ENCODE measurements at regions not wholly inside any gene's neighbourhood (a gene's known extent, or its start where the extent isn't known, plus 50 kb on each side); places are given as distances from the start of the nearest gene placed in this dataset.

- intact Hi-C loops (cut with micrococcal nuclease; ENCODE audit: unreplicated experiment) (no loop called here), in situ Hi-C loops (cut with HindIII; ENCODE audit: low pct_unique_long_range_greater_than_20kb, low sequenced_read_pairs) (no loop called here)
- no peak for DNase-seq (ENCODE audit: low read depth, low spot score)
- no TSS peak for BruUV-seq (replicated peaks)
- Histone ChIP-seq H3K27ac (ENCODE audit: low read length) (no peak overlapping the region), H3K36me3 (ENCODE audit: control insufficient read depth, insufficient read depth, low read length) (no peaks in the 10 kb centered on the region), H3K4me1 (ENCODE audit: control insufficient read depth, insufficient read depth, low read length) (no peaks in the 10 kb centered on the region), H3K9me3 (ENCODE audit: control insufficient read depth, insufficient read depth, low read depth, low read length) (no peaks in the 10 kb centered on the region), H3K27me3 (ENCODE audit: control insufficient read depth, insufficient read depth, low read length) (no peaks in the 10 kb centered on the region), H3K4me3 (ENCODE audit: low read depth in 2 of 2, low read length in 2 of 2) (no peak overlapping the region)
- ChIA-PET POLR2A (no interaction called here), CTCF (no interaction called here)
- no peak for TF ChIP-seq TCF7L2 (IDR thresholded peaks at IDR 0.05; ENCODE audit: low read depth, low read length)
- no peak for TF ChIP-seq SIN3A (IDR thresholded peaks at IDR 0.05; ENCODE audit: borderline replicate concordance, insufficient read depth, low read depth, low read length)
- no peak for TF ChIP-seq REST (IDR thresholded peaks at IDR 0.05; ENCODE audit: insufficient read depth in 1 of 2, low read depth in 2 of 2, low read length in 1 of 2)
- no peak for TF ChIP-seq CTCF (IDR thresholded peaks at IDR 0.05)
- TF ChIP-seq POLR2AphosphoS5 (IDR thresholded peaks at IDR 0.05; ENCODE audit: low read depth, low read length): no peak
- ATAC-seq: no peak
Measured at GRCh38 chr5:123264394-123264793, 158.8 kb downstream of the CEP120 start.

GRCh38 chr5:123263859-123264258, 159.3 kb downstream of the CEP120 start:
- intact Hi-C loops (cut with micrococcal nuclease; ENCODE audit: unreplicated experiment) (no loop called here), in situ Hi-C loops (cut with HindIII; ENCODE audit: low pct_unique_long_range_greater_than_20kb, low sequenced_read_pairs) (no loop called here)
- CTCF ChIA-PET: no interaction called here
- no peak for DNase-seq (ENCODE audit: low read depth, low spot score)
- no peak for ATAC-seq
- Histone ChIP-seq H3K4me1 (ENCODE audit: control insufficient read depth, insufficient read depth, low read length) (no peaks in the 10 kb centered on the region), H3K9me3 (ENCODE audit: control insufficient read depth, insufficient read depth, low read depth, low read length) (no peaks in the 10 kb centered on the region), H3K27ac (ENCODE audit: low read length) (no peak overlapping the region), H3K36me3 (ENCODE audit: control insufficient read depth, insufficient read depth, low read length) (no peaks in the 10 kb centered on the region), H3K27me3 (ENCODE audit: control insufficient read depth, insufficient read depth, low read length) (no peaks in the 10 kb centered on the region), H3K4me3 (ENCODE audit: low read depth in 2 of 2, low read length in 2 of 2) (no peak overlapping the region)
- POLR2A ChIA-PET: no interaction called here
- no TSS peak for BruUV-seq (replicated peaks)
- TF ChIP-seq CTCF (IDR thresholded peaks at IDR 0.05) (no peak), TCF7L2 (IDR thresholded peaks at IDR 0.05; ENCODE audit: low read depth, low read length) (no peak), POLR2AphosphoS5 (IDR thresholded peaks at IDR 0.05; ENCODE audit: low read depth, low read length) (no peak), REST (IDR thresholded peaks at IDR 0.05; ENCODE audit: insufficient read depth in 1 of 2, low read depth in 2 of 2, low read length in 1 of 2) (no peak), SIN3A (IDR thresholded peaks at IDR 0.05; ENCODE audit: borderline replicate concordance, insufficient read depth, low read depth, low read length) (no peak)

Measured in Panc1 (cell line).